SH-SY5Y (cell line): ENCODE measurements at regions not wholly inside any gene's neighbourhood (a gene's known extent, or its start where the extent isn't known, plus 50 kb on each side); places are given as distances from the start of the nearest gene placed in this dataset.

Experiments used
- GATA2 ChIP-seq: IDR thresholded peaks from 2 replicates; pipeline ENCODE4 v1.6.1; 2011; ENCODE audit warnings: mild to moderate bottlenecking, low read depth, low read length
- GATA3 ChIP-seq: IDR thresholded peaks from 2 replicates; pipeline ENCODE4 v1.6.1; 2011; ENCODE audit warnings: low read depth, mild to moderate bottlenecking, low read length, moderate library complexity

GRCh38 chr21:16422702-16423101 is 692.9 kb downstream of the USP25 start:
- no peak for TF ChIP-seq GATA3
- TF ChIP-seq GATA2, result no peak
